NT2/D1 (cell line): ENCODE measurements at regions not wholly inside any gene's neighbourhood (a gene's known extent, or its start where the extent isn't known, plus 50 kb on each side); places are given as distances from the start of the nearest gene placed in this dataset.

Source experiments
- DNase-seq: peaks from one replicate; pipeline ENCODE4 v3.0.0-alpha.2; 2011; ENCODE audit warnings: low read depth, low spot score
- H3K27me3 ChIP-seq: 2 replicates; pipeline ENCODE4 v1.6.0; 2011; ENCODE audit warnings: mild to moderate bottlenecking; ENCODE audit not compliant: insufficient read length, insufficient read depth
- H3K36me3 ChIP-seq: 2 replicates; pipeline ENCODE4 v1.6.1; 2011; ENCODE audit warnings: mild to moderate bottlenecking, low read length, mixed read lengths; ENCODE audit not compliant: insufficient read depth, insufficient read length
- H3K4me1 ChIP-seq: 2 replicates; pipeline ENCODE4 v1.5.1; 2011; ENCODE audit not compliant: insufficient read depth, insufficient read length
- H3K4me3 ChIP-seq: 2 replicates; pipeline ENCODE4 v1.5.1; 2011; ENCODE audit warnings: low read depth; ENCODE audit not compliant: insufficient read length
- H3K9ac ChIP-seq: 2 replicates; pipeline ENCODE4 v1.6.0; 2011; ENCODE audit warnings: low read depth; ENCODE audit not compliant: insufficient read length
- H3K9me3 ChIP-seq: 2 replicates; pipeline ENCODE4 v1.5.1; 2011; ENCODE audit warnings: mild to moderate bottlenecking, low read length; ENCODE audit not compliant: insufficient read depth
- SUZ12 ChIP-seq: IDR thresholded peaks from 2 replicates; pipeline ENCODE4 v1.6.1; 2011; ENCODE audit not compliant: insufficient read length, insufficient read depth; ENCODE audit errors: extremely low read depth
- YY1 ChIP-seq: IDR thresholded peaks from 2 replicates; pipeline ENCODE4 v1.6.1; 2011; ENCODE audit not compliant: insufficient read length, insufficient read depth
- ZNF274 ChIP-seq: IDR thresholded peaks from 2 replicates; pipeline ENCODE4 v1.6.1; 2011; ENCODE audit warnings: mild to moderate bottlenecking, low read depth, low read length

DNA sequence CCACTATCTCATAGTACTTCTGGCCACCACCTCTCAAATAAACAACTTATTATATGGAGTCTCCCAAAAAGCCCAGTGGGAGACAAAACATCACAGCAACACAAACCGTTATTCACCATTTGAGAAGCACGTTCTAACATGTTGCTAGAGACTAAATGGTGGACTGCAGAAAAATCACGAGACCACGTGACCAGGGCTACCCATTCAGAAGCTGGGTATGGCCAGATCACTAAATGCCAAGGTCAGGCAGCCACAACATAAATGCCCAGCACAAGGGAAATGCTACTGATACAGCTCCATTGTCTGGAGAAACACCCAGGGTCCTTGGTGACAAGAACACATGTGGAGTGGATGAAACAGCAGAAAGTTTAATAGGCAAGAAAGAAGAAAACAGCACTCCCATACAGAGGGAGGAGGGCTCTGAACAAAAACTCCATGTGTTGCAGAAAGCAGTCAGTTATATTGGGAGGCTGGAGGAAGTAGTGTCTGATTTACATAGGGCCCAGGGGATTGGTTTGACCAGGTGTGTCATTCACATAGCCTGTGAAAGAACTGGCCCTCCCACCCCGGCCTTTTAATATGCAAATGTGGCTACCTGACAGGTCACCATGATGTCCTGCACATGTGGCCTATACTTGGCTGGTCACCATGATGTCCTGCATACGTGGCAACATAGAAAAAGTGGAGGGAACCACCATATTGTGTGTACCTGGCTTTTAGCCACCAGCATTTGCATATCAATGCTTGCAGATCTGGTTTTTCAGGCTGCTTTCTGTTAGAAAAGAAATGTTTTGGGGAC lies 97.2 kb downstream of the TRIM36 start:
- Histone ChIP-seq H3K9ac (no peak overlapping the region), H3K4me1 (no peaks in the 10 kb centered on the region), H3K4me3 (no peak overlapping the region), H3K27me3 (no peaks in the 10 kb centered on the region), H3K9me3 (no peaks in the 10 kb centered on the region), H3K36me3 (no peaks in the 10 kb centered on the region)
- no peak for DNase-seq
- TF ChIP-seq ZNF274, result no peak
- no peak for TF ChIP-seq SUZ12

DNA sequence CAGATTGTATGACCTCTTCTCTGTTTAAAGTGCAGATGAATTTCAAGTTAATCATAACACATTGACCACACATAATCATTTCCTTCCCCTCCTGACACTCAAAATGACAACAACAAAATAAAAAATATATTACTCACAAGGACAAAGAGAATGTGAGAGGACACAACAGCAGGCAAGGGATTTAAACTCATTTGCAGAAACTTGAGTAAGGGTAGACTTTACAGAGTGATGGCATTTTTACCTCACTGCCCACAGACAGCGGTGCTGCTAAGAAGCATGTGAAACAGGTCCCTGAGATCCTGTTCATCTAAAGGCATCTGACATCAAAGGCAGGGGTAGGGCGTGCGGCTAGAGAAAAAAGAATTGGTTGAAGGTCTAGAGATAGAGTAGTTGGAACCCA lies 99.0 kb downstream of the TRIM36 start:
- no peak for TF ChIP-seq YY1
- no peak for TF ChIP-seq SUZ12
- TF ChIP-seq ZNF274, result no peak
- DNase-seq, result no peak
- H3K27me3 ChIP-seq, result no peaks in the 10 kb centered on the region
- H3K9me3 ChIP-seq, result no peaks in the 10 kb centered on the region
- no peak overlapping the region for H3K9ac ChIP-seq
- H3K36me3 ChIP-seq, result no peaks in the 10 kb centered on the region
- H3K4me1 ChIP-seq, result no peaks in the 10 kb centered on the region
- no peak overlapping the region for H3K4me3 ChIP-seq

DNA sequence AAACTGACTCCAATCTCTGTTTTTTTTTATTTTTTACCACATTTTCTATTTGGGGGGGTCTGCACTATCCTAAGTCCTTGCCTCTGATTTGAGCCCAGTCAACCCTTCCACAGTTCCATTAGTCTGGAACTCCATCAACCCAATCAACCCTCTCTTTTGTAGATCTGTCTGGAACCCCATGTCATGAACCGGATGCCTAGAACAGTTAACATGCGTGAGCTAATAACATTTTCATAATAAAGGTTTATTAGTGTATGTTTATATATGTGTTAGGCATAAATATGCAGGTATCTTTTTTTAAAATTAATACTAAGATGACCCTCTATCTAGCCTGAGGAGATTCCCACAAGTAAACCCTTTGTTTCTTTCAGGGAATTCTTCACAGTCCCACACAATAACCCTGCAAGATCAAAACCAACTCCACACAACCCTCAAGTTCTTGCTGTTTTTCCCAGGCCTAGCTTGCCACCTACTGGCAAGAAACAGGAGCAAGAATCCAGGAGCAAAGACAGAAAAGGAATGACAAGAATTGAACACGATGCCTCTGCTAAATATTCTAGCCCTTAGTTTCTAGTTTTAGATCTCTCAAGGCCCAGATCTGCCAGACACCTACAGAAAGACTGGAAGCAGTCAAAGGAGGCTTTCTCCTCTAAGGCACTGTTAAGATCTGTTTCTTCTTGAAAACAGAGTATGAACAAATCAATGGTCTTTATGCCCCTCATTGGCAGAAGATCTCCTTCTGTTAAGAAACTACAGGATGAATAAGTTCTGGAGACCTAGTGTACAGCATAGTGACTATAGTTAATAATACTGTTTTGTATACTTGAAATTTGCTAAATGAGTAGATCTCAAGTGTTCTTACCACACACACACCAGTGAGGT lies 100.4 kb downstream of the TRIM36 start:
- H3K27me3 ChIP-seq, result no peaks in the 10 kb centered on the region
- H3K4me1 ChIP-seq, result no peaks in the 10 kb centered on the region
- H3K9ac ChIP-seq, result no peak overlapping the region
- H3K36me3 ChIP-seq, result no peaks in the 10 kb centered on the region
- TF ChIP-seq ZNF274, result no peak
- no peak for TF ChIP-seq YY1
- no peak for TF ChIP-seq SUZ12
- H3K9me3 ChIP-seq, result no peaks in the 10 kb centered on the region
- peak; percentile 30 for DNase-seq
- H3K4me3 ChIP-seq, result no peak overlapping the region

DNA sequence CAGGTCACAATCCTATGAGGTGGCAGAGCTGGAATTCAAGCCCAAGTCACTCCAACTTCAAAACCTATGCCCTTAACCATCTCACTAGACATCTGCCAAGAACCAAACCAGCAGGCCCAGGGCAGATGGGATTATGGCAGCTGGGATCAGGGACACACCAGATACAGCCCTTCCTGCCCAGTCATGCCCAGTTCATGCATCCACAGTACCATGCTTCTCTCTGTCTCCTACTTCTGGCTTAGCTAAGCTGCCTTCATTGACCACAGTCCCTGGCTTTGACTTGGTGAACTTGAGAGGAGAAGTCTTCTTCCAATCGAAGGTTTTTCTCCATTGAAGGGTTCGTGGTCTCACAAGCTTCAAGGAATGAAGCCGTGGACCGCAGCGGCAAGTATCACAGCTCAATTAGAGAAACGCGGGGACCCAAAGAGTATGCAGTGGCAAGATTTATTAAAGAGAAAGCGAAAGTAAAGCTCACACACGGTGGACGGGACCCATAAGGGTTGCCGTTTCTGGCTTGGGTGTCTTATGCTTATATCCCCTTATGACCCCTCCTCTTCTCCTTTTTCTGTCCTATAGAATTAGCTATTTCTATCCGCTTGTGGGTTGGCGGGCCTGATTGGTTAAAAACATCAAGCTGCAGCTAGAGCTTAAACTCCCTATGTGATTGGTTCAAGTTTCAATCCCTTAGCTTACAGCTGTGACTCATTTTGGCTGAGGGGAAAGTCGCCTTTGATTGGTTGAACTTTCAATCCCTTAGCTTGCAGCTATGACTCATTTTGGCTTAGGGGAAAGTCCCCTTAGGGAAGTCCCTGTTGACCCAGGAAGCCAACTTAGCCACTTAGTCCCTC lies 101.2 kb downstream of the TRIM36 start:
- H3K4me3 ChIP-seq, result no peak overlapping the region
- DNase-seq, result no peak
- H3K27me3 ChIP-seq, result no peaks in the 10 kb centered on the region
- no peaks in the 10 kb centered on the region for H3K4me1 ChIP-seq
- no peak overlapping the region for H3K9ac ChIP-seq
- H3K36me3 ChIP-seq, result no peaks in the 10 kb centered on the region
- no peaks in the 10 kb centered on the region for H3K9me3 ChIP-seq
- TF ChIP-seq YY1 (no peak), ZNF274 (no peak), SUZ12 (no peak)

DNA sequence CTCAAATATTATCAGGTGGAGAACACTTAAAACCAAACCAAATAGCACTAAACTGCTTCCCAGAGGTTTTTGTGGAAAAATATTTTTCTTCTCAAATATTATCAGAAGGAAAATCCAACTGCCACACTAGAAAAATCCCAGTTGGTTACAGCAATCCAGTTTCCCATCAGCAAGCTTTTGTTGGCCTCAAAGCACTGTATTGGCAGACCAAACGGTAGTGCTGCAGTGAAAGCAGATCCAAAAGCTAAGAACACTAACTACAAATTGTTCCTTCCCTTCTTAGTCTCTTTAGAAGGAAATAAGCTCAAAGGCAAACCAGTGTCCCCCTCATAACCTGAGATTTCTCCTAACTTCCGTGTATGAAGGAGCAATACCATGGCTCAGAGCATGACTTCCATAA lies 105.3 kb downstream of the TRIM36 start:
- no peak for DNase-seq
- H3K4me1 ChIP-seq, result no peaks in the 10 kb centered on the region
- H3K36me3 ChIP-seq, result no peaks in the 10 kb centered on the region
- no peak overlapping the region for H3K4me3 ChIP-seq
- no peaks in the 10 kb centered on the region for H3K27me3 ChIP-seq
- H3K9me3 ChIP-seq, result no peaks in the 10 kb centered on the region
- TF ChIP-seq YY1 (no peak), ZNF274 (no peak), SUZ12 (no peak)
- no peak overlapping the region for H3K9ac ChIP-seq

DNA sequence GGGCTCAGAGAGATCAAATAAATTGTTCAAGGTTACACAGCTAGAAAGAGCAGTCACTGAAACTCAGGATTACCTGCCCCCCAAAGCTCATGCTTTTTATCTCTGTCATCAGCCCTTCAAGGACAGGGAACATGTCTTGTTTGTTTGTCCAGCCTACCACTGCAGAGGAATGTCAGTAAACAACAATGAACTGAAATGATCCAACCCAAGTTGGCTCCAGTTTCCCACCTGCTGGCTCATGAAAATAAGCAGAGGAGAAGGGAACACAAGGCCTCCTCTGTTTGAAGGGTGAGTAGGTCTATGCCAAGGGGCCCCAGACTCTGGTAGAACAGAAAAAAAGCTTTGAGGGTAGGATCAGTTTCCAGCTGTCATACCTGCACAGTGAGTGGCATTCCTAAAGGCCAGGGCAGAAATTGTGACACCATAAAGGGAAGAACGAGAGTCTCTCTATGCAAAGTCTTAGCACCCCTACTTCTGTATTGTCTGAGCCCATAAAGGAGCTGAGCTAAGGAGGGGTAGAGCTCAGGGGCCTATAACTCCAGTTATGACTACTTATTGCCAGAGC lies 115.2 kb downstream of the TRIM36 start:
- H3K9me3 ChIP-seq, result no peaks in the 10 kb centered on the region
- no peak for TF ChIP-seq ZNF274
- no peak for TF ChIP-seq SUZ12
- no peak for TF ChIP-seq YY1
- H3K36me3 ChIP-seq, result no peaks in the 10 kb centered on the region
- no peaks in the 10 kb centered on the region for H3K27me3 ChIP-seq
- no peaks in the 10 kb centered on the region for H3K4me1 ChIP-seq
- DNase-seq, result no peak
- no peak overlapping the region for H3K9ac ChIP-seq
- H3K4me3 ChIP-seq, result no peak overlapping the region
